ENCODE measurements at regions not wholly inside any gene's neighbourhood (a gene's known extent, or its start where the extent isn't known, plus 50 kb on each side); places are given as distances from the start of the nearest gene placed in this dataset.

- H3K4me3 ChIP-seq, result no peak overlapping the region
- H3K9me3 ChIP-seq (ENCODE audit: low read depth), result no peaks in the 10 kb centered on the region
- no peak overlapping the region for H2AFZ ChIP-seq
- H3K4me2 ChIP-seq, result no peak overlapping the region
- DNase-seq (ENCODE audit: low spot score), result no peak
- 90% methylated on average over 3 of the region's 3 CpGs for WGBS (ENCODE audit: low lambda C conversion rate, missing lambda C conversion rate)
- H3K27me3 ChIP-seq, result no peaks in the 10 kb centered on the region
- no peak overlapping the region for H3K27ac ChIP-seq
- H3K4me1 ChIP-seq (ENCODE audit: insufficient read depth), result peaks cover 12% of the 10 kb centered on the region
- no peak for TF ChIP-seq EZH2 (IDR thresholded peaks at IDR 0.05; ENCODE audit: borderline replicate concordance)
- H3K9me2 ChIP-seq (replicated peaks; ENCODE audit: insufficient read depth), result no peaks in the 10 kb centered on the region
- H3K79me2 ChIP-seq, result no peaks in the 10 kb centered on the region
- no peaks in the 10 kb centered on the region for H3K36me3 ChIP-seq (replicated peaks; ENCODE audit: insufficient read depth, low read depth)
- no peaks in the 10 kb centered on the region for H4K20me1 ChIP-seq (ENCODE audit: insufficient read depth, poor library complexity, severe bottlenecking)
Measured at GRCh38 chr3:72285502-72285901, 500.6 kb upstream of the PROK2 start.

GRCh38 chr3:72284471-72284870 is 499.5 kb upstream of the PROK2 start:
- Histone ChIP-seq H3K4me3 (no peak overlapping the region), H3K79me2 (no peaks in the 10 kb centered on the region), H3K9me2 (replicated peaks; ENCODE audit: insufficient read depth) (no peaks in the 10 kb centered on the region), H3K9me3 (ENCODE audit: low read depth) (no peaks in the 10 kb centered on the region), H2AFZ (no peak overlapping the region), H3K27me3 (no peaks in the 10 kb centered on the region), H3K27ac (no peak overlapping the region), H3K4me1 (ENCODE audit: insufficient read depth) (peaks cover 19% of the 10 kb centered on the region), H4K20me1 (ENCODE audit: insufficient read depth, poor library complexity, severe bottlenecking) (no peaks in the 10 kb centered on the region), H3K4me2 (no peak overlapping the region), H3K36me3 (replicated peaks; ENCODE audit: insufficient read depth, low read depth) (no peaks in the 10 kb centered on the region)
- no peak for DNase-seq (ENCODE audit: low spot score)
- TF ChIP-seq EZH2phosphoT487 (IDR thresholded peaks at IDR 0.05; ENCODE audit: low read depth, severe bottlenecking, unreplicated experiment) (no peak), EZH2 (IDR thresholded peaks at IDR 0.05; ENCODE audit: borderline replicate concordance) (no peak), CTCF (IDR thresholded peaks at IDR 0.05; ENCODE audit: poor library complexity) (no peak)
- WGBS (ENCODE audit: low lambda C conversion rate, missing lambda C conversion rate), result 91% methylated on average over 5 of the region's 5 CpGs

GRCh38 chr3:72282918-72283317 is 498.0 kb upstream of the PROK2 start:
- WGBS (ENCODE audit: low lambda C conversion rate, missing lambda C conversion rate), result 85% methylated on average over 3 of the region's 3 CpGs
- H4K20me1 ChIP-seq (ENCODE audit: insufficient read depth, poor library complexity, severe bottlenecking), result no peaks in the 10 kb centered on the region
- H3K4me1 ChIP-seq (ENCODE audit: insufficient read depth), result peaks cover 8% of the 10 kb centered on the region
- H3K9me3 ChIP-seq (ENCODE audit: low read depth), result no peaks in the 10 kb centered on the region
- H3K4me3 ChIP-seq, result no peak overlapping the region
- H3K4me2 ChIP-seq, result no peak overlapping the region
- no peaks in the 10 kb centered on the region for H3K9me2 ChIP-seq (replicated peaks; ENCODE audit: insufficient read depth)
- no peaks in the 10 kb centered on the region for H3K27me3 ChIP-seq
- H3K36me3 ChIP-seq (replicated peaks; ENCODE audit: insufficient read depth, low read depth), result no peaks in the 10 kb centered on the region
- H2AFZ ChIP-seq, result no peak overlapping the region
- DNase-seq (ENCODE audit: low spot score), result no peak
- TF ChIP-seq EZH2phosphoT487 (IDR thresholded peaks at IDR 0.05; ENCODE audit: low read depth, severe bottlenecking, unreplicated experiment) (no peak), CTCF (IDR thresholded peaks at IDR 0.05; ENCODE audit: poor library complexity) (no peak), EZH2 (IDR thresholded peaks at IDR 0.05; ENCODE audit: borderline replicate concordance) (no peak)
- H3K79me2 ChIP-seq, result no peaks in the 10 kb centered on the region
- H3K27ac ChIP-seq, result no peak overlapping the region

- 91% methylated on average over 5 of the region's 5 CpGs for WGBS (ENCODE audit: low lambda C conversion rate, missing lambda C conversion rate)
Measured at GRCh38 chr3:72281551-72281950, 496.6 kb upstream of the PROK2 start.

More at GRCh38 chr3:72281551-72281950, 496.6 kb upstream of the PROK2 start:
- Histone ChIP-seq H3K36me3 (replicated peaks; ENCODE audit: insufficient read depth, low read depth) (no peaks in the 10 kb centered on the region), H3K27ac (no peak overlapping the region), H3K4me3 (no peak overlapping the region), H4K20me1 (ENCODE audit: insufficient read depth, poor library complexity, severe bottlenecking) (no peaks in the 10 kb centered on the region), H2AFZ (no peak overlapping the region), H3K27me3 (no peaks in the 10 kb centered on the region), H3K4me1 (ENCODE audit: insufficient read depth) (peaks cover 8% of the 10 kb centered on the region), H3K4me2 (no peak overlapping the region), H3K9me3 (ENCODE audit: low read depth) (no peaks in the 10 kb centered on the region), H3K79me2 (no peaks in the 10 kb centered on the region), H3K9me2 (replicated peaks; ENCODE audit: insufficient read depth) (no peaks in the 10 kb centered on the region)
- DNase-seq (ENCODE audit: low spot score), result no peak
- no peak for TF ChIP-seq EZH2phosphoT487 (IDR thresholded peaks at IDR 0.05; ENCODE audit: low read depth, severe bottlenecking, unreplicated experiment)
- TF ChIP-seq EZH2 (IDR thresholded peaks at IDR 0.05; ENCODE audit: borderline replicate concordance), result no peak
- TF ChIP-seq CTCF (IDR thresholded peaks at IDR 0.05; ENCODE audit: poor library complexity), result no peak

Data from hepatocyte (in vitro differentiated cells).